ENCODE measurements at regions not wholly inside any gene's neighbourhood (a gene's known extent, or its start where the extent isn't known, plus 50 kb on each side); places are given as distances from the start of the nearest gene placed in this dataset.

- no peak for DNase-seq
These were observed 490.4 kb upstream of the ID2 start for GRCh38 chr2:8191427-8191826.

- DNase-seq, result no peak
These were observed 488.7 kb upstream of the ID2 start for GRCh38 chr2:8193146-8193545.

- DNase-seq, result no peak
These were observed 487.9 kb upstream of the ID2 start for GRCh38 chr2:8193686-8194615.

GRCh38 chr2:8195784-8196183 lies 486.1 kb upstream of the ID2 start:
- no peak for DNase-seq

DNA sequence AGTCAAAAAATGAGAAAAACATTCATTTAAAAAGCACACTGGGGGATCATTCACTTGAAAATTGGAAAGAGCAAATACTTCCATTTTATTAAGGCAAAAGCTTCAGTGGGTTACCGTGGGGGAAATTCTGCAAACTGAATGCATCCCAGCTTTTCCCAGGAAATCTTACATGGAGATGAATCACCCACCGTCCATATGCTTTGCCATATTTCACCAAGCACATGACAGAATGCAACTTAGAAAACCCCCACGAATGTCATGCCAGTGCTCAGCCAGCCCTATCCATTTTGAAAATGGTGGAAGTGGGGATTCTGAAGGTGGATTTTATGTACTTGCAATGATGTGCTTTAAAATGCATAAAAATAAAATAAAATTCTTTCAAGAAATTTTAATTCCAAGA lies 485.5 kb upstream of the ID2 start:
- DNase-seq, result no peak

DNA sequence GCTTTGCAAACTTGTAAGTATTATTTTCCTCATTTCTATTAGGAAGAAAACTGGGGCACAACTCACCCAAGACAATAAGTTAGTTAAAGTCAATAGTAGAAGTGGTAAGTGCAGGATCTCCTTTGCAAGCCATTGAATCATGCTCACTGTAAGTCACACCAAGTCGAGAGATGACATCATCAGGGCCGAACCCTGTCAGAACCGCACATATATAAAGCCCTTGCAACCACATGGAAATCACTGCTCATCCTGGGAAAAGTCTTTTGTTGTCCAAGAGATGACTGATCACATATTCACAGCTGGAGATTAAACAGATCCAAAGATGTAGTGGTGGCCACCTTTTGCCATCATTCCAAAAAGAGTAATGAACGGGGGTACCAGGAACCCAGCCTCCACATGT lies 484.8 kb upstream of the ID2 start:
- DNase-seq, result no peak

GRCh38 chr2:8197825-8198224 lies 484.0 kb upstream of the ID2 start:
- no peak for DNase-seq

DNA sequence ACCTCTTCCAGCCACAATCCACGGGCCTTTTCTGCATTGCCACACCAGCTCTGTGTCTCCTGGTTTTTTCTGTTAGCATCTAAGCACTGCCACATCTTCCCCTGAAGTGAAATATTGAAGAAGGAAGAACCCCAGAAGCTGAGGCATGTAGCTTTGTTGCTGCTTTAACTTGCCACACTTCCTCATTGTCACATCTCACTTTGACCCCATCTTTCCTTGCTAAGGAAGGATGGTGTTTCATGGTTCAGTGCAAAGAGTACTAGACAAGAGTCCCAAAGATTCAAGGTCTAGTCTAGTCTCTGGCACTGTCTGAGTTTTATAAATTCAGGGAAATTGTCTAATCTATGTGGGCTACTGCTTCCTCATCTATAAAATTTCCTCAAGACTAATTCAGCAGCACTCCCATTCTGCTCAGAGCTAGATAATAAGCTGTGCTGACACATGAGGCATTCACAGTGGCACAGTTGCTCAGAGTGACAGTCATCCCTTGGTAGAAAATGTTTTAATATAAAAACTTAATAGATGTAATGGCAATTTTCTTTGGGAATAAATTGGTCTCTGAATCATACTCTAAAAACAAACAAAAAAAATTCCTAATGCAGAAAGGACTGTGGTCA lies 483.0 kb upstream of the ID2 start:
- no peak for DNase-seq

GRCh38 chr2:8202132-8202531 lies 479.7 kb upstream of the ID2 start:
- no peak for DNase-seq

DNA sequence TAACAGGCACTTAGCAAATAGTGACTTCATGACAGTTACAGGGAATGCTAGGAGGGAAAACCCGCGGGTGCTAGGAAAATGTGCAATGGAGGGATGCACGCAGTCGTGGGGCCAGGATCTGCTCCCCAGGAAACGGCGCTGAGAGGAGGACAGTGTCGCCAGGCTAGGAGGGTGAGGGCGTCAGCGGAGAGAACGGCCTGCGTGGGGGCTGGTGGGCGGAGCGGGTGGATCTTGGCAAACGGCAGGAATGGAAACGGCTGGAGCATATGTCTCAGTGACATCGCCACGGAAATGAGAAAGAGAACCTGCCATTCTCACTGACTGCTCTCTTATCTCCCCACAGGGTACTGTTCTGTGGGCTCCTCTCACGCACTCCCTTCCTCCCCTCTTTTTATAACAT lies 478.5 kb upstream of the ID2 start:
- DNase-seq, result no peak

- DNase-seq, result no peak
These were observed 477.1 kb upstream of the ID2 start for GRCh38 chr2:8204711-8205110.

- DNase-seq, result no peak
These were observed 472.4 kb upstream of the ID2 start for GRCh38 chr2:8209494-8209893.

- no peak for DNase-seq
These were observed 470.5 kb upstream of the ID2 start for GRCh38 chr2:8211384-8211783.

DNA sequence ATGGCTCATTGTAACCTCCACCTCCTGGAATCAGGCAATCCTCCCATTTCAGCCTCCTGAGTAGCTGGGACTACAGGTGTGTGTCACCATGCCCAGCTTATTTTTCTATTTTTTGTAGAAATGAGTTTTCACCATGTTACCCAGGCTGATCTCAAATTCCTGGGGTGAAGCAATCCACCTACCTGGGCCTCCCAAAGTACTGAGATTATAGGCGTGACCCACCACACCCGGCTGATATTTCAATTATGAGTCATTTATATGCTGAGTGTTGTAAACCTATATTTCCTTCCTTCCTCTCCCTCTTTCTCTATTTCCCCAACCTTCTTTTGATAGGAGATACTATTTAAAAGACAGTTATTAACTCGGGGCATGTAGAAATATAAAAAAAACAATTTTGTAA lies 469.6 kb upstream of the ID2 start:
- DNase-seq, result no peak

GRCh38 chr2:8214036-8214615 lies 467.7 kb upstream of the ID2 start:
- no peak for DNase-seq

DNA sequence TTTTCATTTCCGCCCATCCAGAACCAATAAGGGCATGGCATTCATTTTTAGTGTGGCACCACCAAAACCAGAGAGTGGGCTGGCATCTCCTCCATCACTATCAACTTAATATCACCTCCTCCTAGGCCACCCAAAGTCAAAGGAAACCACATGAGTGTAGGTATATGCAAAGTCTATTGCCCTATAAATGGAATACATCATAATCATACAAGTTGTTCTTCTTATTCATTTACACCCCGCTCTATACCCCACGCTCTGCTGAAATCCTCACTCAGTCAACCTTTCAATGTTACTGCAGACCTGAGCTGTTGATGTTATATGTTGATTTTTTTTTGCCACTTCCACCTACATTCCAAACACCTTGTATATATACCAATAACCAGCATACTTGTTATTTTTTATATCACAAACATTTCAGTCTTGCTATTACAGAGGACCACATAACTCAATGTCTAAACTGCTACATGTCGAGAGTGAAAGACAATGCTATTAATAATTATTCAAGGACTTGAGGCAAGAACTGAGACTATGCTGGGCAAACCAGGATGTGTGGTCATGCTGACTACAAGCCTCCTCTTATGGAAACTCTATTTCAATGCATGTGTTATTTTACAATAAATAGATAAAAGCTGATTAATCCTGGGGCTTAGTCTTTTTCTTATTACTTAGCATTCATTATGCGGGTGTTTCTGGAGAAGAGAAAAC lies 466.5 kb upstream of the ID2 start:
- no peak for DNase-seq

- no peak for DNase-seq
These were observed 465.9 kb upstream of the ID2 start for GRCh38 chr2:8215982-8216381.

DNA sequence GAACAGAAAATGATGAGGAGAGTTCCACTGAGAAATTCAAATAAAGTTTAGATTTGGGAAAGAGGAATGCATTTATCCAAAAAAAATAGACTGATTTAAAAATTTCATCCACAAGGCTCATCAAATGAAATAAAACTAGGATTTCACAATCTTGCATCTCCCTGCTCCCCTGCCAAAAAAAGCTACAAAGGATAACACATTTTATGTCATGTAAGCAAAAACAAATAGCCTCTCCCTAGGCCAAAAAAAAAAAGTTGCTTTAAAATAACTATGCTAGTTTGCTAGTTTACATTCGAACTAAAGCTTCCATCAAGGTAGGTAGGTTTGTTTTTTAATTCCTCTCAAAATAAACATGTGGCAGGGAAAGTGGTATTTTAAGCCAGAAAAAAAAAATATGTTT lies 465.5 kb upstream of the ID2 start:
- no peak for DNase-seq

GRCh38 chr2:8217468-8218030 lies 464.3 kb upstream of the ID2 start:
- no peak for DNase-seq

- DNase-seq, result no peak
These were observed 462.8 kb upstream of the ID2 start for GRCh38 chr2:8219096-8219495.

DNA sequence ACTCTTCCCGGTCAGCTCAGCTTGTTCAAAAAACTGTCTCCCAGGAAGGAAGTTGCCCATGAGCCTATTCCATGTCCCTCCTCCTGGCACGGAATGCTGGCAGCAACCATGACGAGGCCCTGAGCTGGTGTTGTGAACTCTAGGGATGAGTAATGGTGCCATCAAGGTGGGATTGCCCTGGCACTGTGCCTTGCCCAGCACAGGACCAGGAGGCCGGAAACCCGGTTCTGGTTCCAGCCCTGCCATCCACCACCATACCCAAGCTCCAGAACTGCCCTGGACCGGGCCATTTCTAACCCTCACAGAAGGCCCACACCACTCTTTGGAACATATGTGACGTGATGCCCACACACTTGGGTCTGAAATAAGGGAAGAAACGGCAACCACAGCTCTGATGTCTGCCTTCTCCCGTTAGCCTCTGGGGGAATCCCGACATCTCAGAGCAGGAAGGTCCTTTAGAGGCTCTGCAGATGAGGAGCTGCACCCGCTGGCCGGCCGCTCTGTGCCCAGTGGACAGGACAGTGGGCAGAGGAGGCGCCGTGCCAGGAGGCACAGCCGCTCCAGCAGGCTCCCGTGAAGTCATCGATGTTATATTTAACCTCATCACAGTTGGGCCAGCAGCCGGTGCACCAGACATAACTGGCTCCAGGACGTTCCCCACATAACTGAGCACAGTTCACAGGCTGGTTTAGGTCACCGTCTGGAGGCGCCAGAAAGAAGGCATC lies 462.1 kb upstream of the ID2 start:
- DNase-seq, result no peak

DNA sequence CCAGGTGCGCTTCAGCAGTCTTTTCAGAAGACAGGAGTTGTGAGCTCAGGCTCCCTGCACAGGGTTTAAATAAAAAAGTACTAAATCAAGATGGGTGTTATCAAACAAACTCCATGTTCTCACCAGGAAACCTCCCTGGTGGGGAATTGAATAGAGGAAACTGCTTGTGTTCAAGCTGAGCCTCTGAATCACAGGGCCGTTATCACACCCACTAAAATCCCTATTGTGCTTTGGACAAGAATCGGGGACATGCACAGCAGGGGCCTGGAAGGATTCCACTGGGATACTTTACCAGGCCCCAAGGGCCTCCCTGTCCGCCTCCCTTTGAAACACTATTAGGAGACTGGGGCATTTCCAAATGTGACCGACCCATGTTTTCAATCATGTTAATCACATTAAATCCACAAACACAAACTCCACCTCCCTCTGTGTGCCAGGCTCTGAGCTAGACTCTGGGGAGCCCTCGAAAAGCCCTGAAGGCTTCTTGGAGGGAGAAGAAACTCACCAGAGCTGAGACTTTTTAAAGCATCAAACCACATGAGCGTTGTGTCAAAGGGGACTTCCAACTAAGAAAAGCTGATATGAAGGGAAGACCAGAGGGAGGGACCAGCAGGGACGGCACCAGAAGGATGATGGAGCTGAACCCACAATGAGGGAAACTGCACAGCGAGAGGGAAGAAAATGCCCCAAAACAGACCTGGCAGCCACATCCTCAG lies 458.7 kb upstream of the ID2 start:
- no peak for DNase-seq
